NOMO-1 (cell line): ENCODE measurements at regions not wholly inside any gene's neighbourhood (a gene's known extent, or its start where the extent isn't known, plus 50 kb on each side); places are given as distances from the start of the nearest gene placed in this dataset.

ENCODE experiments used
- DNase-seq, 2 experiments: peaks; one replicate each; lab custom pipeline; 2025; ENCODE audit not compliant: unreplicated experiment in 2 of 2; lab: John Stamatoyannopoulos, UW

DNA sequence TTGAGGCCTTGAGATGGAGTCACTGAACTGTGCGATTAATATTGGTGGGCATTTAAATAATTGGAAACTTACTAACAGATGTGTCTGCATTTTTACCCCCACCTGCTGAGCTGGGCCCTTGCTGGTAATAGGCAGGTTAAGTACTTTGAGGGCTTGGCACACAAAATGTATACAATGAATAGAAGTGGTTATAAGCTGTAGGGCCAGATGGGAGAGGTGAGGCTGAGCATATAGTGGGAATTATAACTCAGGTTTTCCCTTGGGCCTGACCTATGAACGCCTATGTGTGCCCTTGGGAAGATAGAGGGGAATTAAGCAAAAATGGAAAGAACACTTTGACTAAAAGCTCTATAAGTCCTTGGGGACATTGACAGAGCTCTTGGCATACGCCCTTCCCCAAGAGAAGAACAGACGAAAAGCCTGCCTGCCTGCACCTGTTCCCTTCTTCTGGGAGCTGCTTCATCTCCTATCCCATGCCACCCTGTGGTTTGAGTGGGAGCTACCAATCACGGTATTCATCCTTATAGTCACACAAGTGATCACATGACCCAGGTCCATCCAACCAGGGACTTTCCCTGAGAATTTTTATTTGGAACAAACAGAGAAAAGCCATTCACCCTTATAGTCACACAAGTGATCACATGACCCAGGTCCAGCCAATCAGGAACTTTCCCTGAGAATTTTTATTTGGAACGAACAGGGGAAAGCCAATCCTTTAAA, 260.7 kb upstream of the CSF3R start:
- no peak for DNase-seq

DNA sequence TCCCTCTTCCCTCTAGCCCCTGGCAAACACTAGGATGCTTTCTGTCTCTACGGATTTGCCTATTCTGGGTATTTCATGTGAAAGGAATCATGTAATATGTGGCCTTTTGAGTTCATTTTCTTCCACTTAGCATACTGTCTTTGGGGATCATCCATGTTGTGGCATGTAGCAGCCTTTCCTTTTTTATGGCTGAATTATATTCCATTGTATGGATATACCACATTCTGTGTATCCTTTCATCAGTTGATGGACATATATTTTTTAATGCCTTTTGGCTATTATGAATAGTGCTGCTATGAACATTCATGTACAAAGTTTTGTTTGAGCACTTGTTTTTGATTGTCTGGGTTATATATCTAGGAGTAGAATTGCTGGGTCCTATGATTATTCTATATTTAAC, 258.4 kb upstream of the CSF3R start:
- no peak for DNase-seq

DNA sequence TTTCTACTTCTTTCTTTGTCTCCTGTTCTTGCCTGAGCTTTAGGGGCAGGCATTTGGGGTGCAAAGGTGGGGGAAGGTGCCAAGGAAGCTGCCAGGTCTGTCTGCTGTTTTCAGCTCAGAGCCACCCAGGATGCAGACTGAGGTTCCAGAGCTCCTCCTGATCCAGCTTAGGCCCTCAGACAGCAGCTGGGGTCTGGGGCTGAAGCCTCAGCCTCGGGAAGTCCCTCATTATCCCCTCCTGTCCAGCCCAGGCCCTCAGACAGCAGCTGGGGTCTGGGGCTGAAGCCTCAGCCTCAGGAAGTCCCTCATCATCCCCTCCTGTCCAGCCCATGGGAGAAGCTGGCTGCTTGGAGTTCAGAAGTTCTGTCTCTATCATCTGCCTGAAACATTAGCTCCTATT, 257.7 kb upstream of the CSF3R start:
- no peak for DNase-seq

DNA sequence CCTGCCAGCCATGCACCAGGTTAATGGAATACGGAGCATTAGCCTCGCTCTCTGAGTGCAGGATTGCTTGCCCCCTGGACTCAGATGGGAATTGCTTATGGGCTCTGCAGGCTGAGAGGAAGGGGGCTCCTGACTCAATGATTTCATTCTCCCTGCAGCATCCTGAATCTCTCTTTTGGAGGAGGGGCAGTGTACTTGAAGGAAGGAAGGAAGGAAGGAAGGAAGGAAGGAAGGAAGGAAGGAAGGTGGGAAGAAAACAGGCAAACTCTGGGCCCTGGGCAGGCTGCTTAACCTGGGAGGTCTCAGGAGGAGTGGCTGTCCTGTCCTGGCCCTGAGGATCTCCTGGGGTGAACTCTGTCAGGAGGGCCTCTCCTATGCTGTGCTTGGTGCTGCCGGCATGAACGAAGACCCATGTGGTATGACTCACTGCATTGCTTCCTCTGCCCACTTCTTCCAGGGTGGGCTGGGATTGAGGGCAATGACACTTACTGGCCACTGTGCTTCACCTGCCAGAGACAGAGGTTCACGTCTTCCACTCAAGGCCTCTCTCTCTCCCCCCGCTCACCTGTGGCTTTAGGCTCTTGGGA, 257.1 kb upstream of the CSF3R start:
- no peak for DNase-seq

DNA sequence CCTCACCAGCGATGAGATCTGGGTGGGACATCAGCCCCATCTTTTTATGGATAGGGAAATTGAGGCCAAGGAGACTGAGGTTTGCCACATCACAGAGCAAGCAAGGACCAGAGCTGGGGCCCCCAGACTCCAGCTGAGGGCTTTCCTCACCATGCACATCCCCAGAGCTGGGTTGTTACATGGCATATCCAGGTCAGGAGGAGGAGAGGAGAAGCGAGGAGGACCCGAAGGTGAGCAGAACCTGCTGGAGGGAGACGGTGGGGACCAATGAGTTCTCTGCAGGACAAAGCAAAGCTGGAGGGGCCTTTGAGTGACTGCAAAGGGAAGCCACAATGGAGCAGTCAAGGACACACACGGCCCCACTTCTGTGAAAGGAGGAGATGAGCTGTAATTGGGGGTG, 255.5 kb upstream of the CSF3R start:
- DNase-seq, result no peak

DNA sequence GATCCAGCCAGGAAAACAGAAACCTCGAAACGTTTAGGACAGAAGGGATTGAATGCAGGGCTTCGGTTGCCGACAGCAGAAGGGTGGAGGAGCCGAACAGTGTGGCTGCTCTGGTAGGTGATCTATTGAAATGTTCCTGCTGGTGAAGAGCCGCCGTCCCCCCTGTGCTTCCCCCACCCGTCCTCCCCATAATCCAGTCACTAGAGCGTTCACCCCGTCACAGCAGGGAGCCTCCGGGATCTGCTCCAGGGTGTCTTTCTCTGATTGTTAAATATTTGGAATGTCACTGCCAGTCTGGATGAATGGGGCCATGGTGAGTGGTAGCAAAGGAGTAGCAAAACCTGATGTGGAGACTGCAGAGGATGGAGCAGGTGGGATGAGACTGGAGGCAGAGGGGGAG, 255.1 kb upstream of the CSF3R start:
- DNase-seq, result no peak

DNA sequence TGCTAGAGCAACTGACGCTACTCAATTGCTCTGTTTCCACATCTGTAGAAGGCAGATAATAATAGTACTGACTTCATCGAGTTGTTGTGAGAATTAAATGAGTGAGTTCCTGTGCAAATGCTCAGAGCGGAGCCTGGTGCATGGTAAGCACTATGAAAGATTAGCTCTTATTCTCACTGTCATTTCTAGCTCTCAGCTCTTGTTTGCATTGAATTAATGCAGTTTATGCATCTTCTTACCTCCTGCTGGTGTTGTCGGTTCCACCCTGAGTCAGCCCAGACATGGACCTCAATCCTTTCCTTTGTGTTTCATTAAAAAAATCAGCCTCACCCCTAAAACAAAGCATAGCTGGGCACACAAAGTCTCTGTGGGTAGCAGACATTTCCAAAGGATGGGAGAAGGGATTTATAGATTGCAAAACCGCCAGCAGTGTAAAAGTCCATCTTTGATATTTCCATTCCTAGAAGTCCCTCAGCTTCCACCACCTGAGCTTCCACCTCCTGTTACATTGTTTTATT, 254.4 kb upstream of the CSF3R start:
- DNase-seq, result no peak

DNA sequence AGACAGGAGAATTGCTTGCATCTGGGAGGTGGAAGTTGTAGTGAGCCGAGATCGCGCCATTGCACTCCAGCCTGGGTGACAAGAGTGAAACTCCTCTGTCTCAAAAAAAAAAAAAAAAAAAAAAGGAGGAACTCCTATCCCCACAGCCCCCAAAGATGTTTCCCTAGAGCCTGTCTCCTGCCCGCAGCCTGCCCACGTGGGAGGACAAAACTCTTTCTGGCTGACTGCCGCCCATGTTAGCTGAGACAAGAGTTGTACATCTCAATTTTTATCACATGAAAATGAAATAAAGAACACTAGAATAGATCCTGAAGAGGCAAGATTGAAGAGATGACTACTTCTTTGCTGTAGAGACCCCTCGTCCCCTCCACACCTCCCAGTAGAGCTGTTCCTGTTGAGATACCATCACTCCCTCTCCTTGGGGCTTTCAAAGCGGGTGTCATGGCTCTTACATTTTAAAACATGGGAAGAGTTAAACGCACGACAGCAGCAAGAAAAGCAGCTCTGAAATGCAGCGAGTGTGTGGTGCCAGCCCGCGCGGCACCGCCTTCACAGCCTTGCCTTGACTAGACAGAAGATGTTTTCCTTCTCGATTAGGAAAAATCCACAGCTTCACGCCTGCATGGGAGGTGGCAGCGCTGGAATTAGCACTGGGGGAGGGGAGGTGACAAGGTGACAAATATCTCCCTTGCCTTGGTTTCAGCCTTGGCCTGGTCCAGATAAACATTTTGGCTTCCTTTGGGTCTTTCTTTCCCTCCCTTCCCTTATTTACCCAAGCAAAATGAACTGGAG, 253.4 kb upstream of the CSF3R start:
- no peak for DNase-seq

DNA sequence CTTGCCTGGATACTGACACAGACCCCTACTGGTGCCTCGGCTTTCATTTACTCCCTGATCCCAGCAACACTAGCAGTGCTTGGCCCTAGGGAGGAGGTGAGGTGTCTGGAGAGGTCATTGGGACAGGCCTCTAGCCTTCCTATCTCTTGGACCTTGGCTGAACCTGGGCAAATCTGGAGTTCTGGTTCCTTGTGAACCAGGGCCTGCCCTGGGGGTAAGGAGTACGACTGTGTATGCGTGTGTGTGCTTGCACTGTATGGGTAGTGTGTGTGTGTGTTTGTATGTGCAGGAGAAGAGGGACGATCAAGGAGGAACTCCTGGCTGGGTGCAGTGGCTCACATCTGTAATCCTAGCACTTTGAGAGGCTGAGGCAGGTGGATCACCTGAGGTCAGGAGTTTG, 252.7 kb upstream of the CSF3R start:
- no peak for DNase-seq

DNA sequence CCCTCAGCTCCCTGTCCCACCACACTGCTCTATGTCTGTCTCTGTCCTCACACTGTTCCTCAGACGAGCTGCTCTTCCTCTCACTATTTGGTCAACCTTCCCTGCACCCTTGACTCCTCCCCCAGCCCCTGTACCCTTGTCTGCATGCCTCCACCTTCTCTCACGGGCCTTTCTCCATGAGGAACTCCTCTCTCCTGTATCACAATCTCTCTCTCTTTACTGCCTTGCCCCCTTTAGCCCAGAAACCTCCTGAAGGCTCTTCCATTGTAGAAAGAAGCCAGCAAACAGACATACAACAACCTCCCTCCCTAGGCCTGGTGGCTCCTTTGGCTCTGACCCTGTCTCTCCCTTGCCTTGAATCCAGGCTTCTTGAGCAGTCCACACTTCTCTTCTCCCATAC, 251.6 kb upstream of the CSF3R start:
- DNase-seq, result no peak

DNA sequence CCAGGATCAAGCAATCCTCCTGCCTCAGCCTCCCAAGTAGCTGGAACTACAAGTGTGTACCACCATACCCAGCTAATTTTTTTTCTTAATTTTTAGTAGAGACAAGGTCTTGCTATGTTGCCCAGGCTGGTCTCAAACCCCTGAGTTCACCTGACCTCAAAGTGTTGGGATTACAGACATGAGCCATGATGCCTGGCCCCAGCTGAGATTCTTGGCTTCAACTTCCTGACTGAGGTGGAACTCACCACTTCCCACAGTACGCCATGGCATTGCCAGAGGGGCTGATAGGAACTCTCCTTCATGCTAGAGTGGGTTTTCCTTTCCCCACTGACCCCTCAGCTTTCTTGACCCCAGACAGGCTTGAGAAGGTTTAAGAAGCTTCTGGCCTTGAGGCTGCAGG, 251.0 kb upstream of the CSF3R start:
- no peak for DNase-seq

DNA sequence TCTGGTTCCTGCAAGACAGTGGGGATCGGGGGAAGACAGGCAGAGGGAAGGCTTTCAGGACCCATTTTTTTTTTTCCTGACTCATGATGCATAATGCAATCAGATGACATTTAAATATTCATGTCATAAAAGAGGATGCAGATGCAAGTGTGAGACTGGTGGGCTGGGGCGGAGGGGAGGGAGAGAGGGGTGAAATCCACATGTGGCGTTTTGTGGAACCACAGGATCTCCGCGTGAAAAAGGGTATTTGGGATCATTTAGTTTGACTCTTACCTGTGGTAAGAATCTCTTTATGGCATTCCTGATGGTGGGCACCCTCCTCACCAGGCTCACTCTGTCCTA, 249.3 kb upstream of the CSF3R start:
- DNase-seq, result no peak

DNA sequence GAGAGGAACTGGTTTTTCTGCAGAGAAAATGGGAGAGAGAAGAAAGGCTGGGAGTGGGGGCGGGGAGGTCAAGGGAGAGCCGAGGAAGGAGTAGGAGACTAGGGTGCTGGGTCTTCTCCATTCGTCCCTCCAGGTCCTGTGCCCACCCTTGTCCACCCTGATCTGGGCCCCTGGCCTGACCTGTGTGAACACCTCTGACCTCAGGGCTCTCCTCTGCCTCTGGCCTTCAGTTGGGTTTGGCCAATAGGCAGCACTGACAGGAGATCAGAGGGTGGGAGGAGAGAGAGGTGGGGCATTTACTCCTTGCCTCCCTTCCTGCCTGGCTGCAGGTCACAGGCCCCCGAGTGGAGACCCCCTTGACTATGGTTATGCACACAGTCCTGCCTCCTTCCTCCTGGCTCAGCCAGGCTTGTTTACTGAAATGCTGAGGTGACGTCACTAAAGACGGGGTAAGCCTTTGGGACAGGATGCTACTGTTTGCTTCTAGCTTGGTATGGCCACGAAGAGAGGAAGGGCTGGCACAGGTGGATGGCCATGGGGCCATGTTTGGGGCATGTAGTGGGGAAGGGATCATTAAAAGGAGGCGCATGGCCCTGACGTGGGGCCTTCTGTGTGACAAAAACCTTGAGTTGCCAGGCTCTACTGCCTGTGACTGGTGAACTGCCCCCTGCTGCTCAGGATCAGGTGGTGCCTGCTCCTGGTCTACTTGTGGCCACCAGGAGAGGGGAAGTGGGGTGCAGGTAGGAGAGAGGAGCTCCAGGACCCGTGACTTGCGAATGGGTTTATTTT, 248.7 kb upstream of the CSF3R start:
- no peak for DNase-seq

DNA sequence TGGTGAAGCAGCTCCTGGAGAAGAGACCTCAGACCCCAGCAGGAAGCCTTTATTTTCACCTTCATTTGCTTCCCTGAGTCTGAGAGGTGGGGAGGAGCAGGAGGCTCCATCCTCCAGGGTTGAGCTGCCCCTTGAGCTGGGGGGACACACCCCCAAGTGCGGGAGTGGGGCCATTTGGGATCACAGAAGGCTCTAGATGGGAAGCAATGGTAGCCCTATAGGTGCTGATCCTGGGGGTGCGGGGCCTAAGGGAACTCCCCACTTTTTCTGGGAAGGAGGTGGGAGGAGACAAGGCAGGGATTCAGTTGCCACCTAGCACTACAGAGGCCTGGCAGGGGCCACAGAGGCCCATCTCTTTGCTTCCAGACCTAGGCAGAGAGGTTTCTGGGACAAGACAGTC, 247.9 kb upstream of the CSF3R start:
- no peak for DNase-seq

DNA sequence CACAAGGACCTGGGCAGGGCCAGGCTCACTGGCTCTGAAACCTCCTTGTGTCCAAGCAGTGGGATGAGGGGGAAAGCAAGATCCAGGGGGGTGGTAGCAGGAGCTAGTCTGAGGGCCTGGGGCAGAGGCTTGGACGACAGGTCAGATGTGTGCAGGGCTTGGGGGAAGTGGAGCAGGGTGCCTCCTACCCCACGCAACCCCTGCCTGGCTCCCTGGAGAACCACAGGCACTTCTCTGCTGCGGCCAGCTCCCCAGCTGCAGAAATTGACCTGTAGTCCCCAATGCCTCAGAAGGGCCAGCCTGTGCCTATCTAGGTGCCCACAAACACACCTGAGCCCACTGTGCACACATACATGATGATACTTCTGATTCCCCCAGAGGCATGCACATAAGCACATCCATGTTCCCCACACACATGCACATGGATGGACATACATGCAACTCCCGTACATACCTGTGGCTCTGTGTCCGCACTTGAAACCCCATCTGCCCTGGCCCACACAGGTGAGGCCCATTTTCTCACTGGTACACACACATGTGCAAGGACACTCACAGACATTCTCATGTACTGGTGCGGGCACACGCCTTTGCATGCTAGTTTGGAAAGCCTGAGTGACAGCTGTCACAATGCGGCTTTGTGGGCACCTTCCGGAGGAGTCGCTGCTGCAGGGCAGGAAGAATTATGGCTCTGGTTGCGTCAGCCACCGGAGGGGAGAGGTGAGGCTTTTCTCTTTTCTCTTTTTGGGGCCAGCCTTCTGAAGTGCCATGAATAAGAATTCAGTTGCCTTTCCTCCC, 247.2 kb upstream of the CSF3R start:
- DNase-seq, result no peak

DNA sequence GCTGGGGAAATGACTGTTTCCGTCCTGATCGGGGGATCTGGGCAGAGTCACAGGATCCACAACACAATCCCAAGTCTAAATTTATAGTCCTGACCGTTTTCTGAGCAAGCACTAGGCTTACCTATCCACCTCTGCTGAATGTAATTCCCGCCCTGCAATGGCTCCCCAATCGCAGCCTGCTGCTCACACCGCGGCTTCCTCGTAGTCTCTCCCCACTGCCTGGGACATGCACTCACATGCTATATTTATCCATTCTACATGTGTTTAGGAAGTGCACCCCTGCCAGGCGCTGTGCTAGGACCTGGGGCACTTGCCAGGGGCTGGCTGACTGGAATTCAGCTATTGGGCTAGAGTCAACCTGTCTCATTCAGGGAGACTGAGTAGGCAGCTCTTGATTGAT, 246.6 kb upstream of the CSF3R start:
- no peak for DNase-seq

DNA sequence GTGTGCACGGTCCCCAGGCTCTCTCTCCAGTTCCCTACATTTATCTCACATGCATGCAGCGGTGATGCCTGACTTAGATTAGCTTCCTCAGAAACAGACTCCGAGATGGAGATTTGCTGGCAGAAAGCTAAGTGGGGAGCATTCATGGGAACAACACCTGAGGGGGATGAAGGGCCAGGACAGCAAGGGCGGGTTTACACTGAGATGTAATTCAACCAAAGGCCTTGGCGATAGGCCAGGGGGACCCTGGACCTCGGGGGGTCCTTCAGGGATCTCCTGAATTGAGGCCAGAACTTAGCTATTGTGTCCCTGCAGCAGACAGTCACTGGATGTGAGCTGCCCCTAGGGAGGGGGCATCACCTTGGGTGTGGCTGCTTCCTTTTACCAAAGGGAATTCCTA, 246.1 kb upstream of the CSF3R start:
- no peak for DNase-seq

DNA sequence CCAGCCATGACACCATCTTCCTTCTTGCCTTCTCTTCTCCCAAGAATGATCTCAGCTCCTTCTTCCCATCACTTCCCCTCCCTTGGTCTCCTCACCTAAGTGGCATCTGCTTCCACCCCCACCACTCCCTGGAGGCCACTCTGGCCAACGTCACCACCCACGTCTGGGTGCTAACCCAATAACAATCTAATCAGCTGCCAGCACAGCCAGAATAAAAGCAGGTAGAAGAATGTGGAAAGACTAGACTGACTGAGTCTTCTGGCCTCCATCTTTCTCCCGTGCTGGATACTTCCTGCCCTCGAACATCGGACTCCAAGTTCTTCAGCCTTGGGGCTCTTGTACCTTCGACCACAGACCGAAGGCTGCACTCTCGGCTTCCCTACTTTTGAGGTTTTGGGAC, 245.3 kb upstream of the CSF3R start:
- DNase-seq, result no peak

DNA sequence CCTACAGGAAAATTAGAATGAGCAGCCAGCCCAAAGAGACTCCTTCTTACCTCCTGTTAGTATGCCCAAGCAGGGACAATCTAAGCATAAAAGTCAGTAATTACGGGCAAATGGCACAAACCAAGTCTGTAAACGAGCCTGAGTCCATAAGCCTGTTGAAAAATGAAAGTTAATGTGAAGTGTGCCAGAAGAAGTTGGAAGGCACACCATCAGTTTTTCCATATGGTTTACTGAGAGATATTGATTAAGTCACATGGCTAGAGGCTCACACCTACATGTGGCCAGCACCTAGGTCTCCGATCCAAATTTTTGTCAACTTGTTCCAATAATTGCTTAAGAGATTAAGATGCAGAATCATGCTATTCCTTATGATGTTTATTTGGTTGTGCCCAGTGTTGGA, 242.4 kb upstream of the CSF3R start:
- DNase-seq, result no peak

DNA sequence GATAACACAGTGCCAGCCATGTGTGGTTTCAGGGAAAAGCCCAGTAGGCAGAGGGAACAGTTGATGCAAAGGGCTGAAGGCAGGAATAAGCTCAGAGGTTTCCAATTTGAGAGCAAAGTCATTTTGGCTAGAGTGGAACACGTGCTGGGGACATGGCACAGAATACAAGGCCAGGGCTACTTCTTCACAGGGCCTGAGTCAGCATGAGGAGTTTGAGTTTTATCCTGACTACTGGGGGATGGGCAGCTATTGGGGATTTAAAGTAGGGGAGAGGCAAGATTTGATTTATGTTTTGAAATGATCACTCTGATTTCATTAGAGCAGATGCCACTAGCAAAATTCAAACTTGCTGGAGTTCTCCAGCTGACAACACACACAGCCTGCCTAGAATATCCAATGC, 241.1 kb upstream of the CSF3R start:
- DNase-seq, result no peak

DNA sequence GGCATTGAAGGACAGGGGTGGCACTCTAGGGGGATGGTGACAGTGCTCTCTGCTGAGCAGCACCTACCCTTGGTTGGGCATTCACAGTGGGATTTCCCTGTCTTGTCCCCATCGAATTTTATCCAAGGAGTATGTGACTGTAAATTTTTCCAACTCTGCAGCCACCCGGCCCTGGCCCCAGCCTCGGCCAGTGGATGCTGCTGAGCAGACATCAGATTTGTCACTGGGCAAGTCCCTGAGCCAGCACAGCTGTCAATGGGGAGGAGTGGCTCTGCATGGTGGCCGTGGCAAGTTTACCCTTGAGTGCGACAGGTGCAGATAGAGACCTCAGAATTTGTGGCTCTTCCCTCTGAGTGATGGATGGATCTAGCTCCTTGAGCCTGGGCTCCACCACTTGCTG, 240.2 kb upstream of the CSF3R start:
- DNase-seq, result no peak
